ENCODE measurements at regions not wholly inside any gene's neighbourhood (a gene's known extent, or its start where the extent isn't known, plus 50 kb on each side); places are given as distances from the start of the nearest gene placed in this dataset.

GRCh38 chr22:47656806-47657205 is 894.4 kb downstream of the TBC1D22A start:
- Histone ChIP-seq H3K4me1 (ENCODE audit: control insufficient read depth, low read length) (no peaks in the 10 kb centered on the region), H3K27me3 (ENCODE audit: control insufficient read depth, low read length) (no peaks in the 10 kb centered on the region), H3K9me2 (replicated peaks; ENCODE audit: control insufficient read depth, low read length) (no peaks in the 10 kb centered on the region), H3K9me3 (ENCODE audit: control insufficient read depth, insufficient read depth, low read length) (peaks cover 3% of the 10 kb centered on the region; the same call in 1 of the 2 replicates), H4K20me1 (ENCODE audit: control insufficient read depth, insufficient read depth, low read depth, low read length) (no peaks in the 10 kb centered on the region), H3F3A (ENCODE audit: control insufficient read depth, insufficient read depth) (no peaks in the 10 kb centered on the region), H3K4me3 (ENCODE audit: low read length) (no peak overlapping the region), H3K79me2 (ENCODE audit: control insufficient read depth, low read length) (no peaks in the 10 kb centered on the region), H3K36me3 (ENCODE audit: control insufficient read depth, low read length) (no peaks in the 10 kb centered on the region), H3K4me2 (ENCODE audit: low read length) (no peak overlapping the region), H3K27ac (ENCODE audit: low read depth, low read length) (no peak overlapping the region)
- no peak for TF ChIP-seq CTCF (IDR thresholded peaks at IDR 0.05; ENCODE audit: low read depth, low read length, poor library complexity, severe bottlenecking)
- TF ChIP-seq EZH2phosphoT487 (IDR thresholded peaks at IDR 0.05; ENCODE audit: borderline replicate concordance, low read length) = no peak

- Histone ChIP-seq H3K9me3 (ENCODE audit: control insufficient read depth, insufficient read depth, low read length) (peaks cover 3% of the 10 kb centered on the region; the same call in 1 of the 2 replicates), H3K36me3 (ENCODE audit: control insufficient read depth, low read length) (no peaks in the 10 kb centered on the region), H3K9me2 (replicated peaks; ENCODE audit: control insufficient read depth, low read length) (no peaks in the 10 kb centered on the region), H3K27ac (ENCODE audit: low read depth, low read length) (no peak overlapping the region), H3F3A (ENCODE audit: control insufficient read depth, insufficient read depth) (no peaks in the 10 kb centered on the region), H3K27me3 (ENCODE audit: control insufficient read depth, low read length) (no peaks in the 10 kb centered on the region), H4K20me1 (ENCODE audit: control insufficient read depth, insufficient read depth, low read depth, low read length) (no peaks in the 10 kb centered on the region), H3K4me3 (ENCODE audit: low read length) (no peak overlapping the region), H3K79me2 (ENCODE audit: control insufficient read depth, low read length) (no peaks in the 10 kb centered on the region), H3K4me2 (ENCODE audit: low read length) (no peak overlapping the region), H3K4me1 (ENCODE audit: control insufficient read depth, low read length) (no peaks in the 10 kb centered on the region)
- TF ChIP-seq CTCF (IDR thresholded peaks at IDR 0.05; ENCODE audit: low read depth, low read length, poor library complexity, severe bottlenecking) (no peak), EZH2phosphoT487 (IDR thresholded peaks at IDR 0.05; ENCODE audit: borderline replicate concordance, low read length) (no peak)
These were observed 893.5 kb downstream of the TBC1D22A start for GRCh38 chr22:47655930-47656329.

- H3K4me2 ChIP-seq (ENCODE audit: low read length) = no peak overlapping the region
- no peak overlapping the region for H3K4me3 ChIP-seq (ENCODE audit: low read length)
- no peaks in the 10 kb centered on the region for H3K79me2 ChIP-seq (ENCODE audit: control insufficient read depth, low read length)
- H4K20me1 ChIP-seq (ENCODE audit: control insufficient read depth, insufficient read depth, low read depth, low read length) = no peaks in the 10 kb centered on the region
- H3F3A ChIP-seq (ENCODE audit: control insufficient read depth, insufficient read depth) = no peaks in the 10 kb centered on the region
- peaks cover 3% of the 10 kb centered on the region; the same call in 1 of the 2 replicates for H3K9me3 ChIP-seq (ENCODE audit: control insufficient read depth, insufficient read depth, low read length)
- no peaks in the 10 kb centered on the region for H3K36me3 ChIP-seq (ENCODE audit: control insufficient read depth, low read length)
- H3K27ac ChIP-seq (ENCODE audit: low read depth, low read length) = no peak overlapping the region
- H3K4me1 ChIP-seq (ENCODE audit: control insufficient read depth, low read length) = no peaks in the 10 kb centered on the region
- H3K9me2 ChIP-seq (replicated peaks; ENCODE audit: control insufficient read depth, low read length) = no peaks in the 10 kb centered on the region
- TF ChIP-seq EZH2phosphoT487 (IDR thresholded peaks at IDR 0.05; ENCODE audit: borderline replicate concordance, low read length) (no peak), CTCF (IDR thresholded peaks at IDR 0.05; ENCODE audit: low read depth, low read length, poor library complexity, severe bottlenecking) (no peak)
- no peaks in the 10 kb centered on the region for H3K27me3 ChIP-seq (ENCODE audit: control insufficient read depth, low read length)
These were observed 892.6 kb downstream of the TBC1D22A start for GRCh38 chr22:47654922-47655491.
